ENCODE measurements at regions not wholly inside any gene's neighbourhood (a gene's known extent, or its start where the extent isn't known, plus 50 kb on each side); places are given as distances from the start of the nearest gene placed in this dataset.
A peak's percentile ranks its signal among the peaks of the same experiment; 100 is the strongest.

GRCh38 chr17:45719335-45720071, 64.6 kb upstream of the CRHR1 start:
- peak; percentile 82 for TF ChIP-seq CTCF (conservative IDR thresholded peaks at IDR 0.05; ENCODE audit: low read depth, low read length)
- no peak for TF ChIP-seq EZH2phosphoT487 (IDR thresholded peaks at IDR 0.05; ENCODE audit: borderline replicate concordance, low read length)
